GM12891 (cell line): ENCODE measurements at regions not wholly inside any gene's neighbourhood (a gene's known extent, or its start where the extent isn't known, plus 50 kb on each side); places are given as distances from the start of the nearest gene placed in this dataset.

Source experiments
- DNase-seq: peaks from one replicate; pipeline ENCODE4 v3.0.0; 2011; ENCODE audit warnings: low spot score; ENCODE audit not compliant: insufficient read length
- FAIRE-seq: peaks from 2 replicates; lab custom pipeline; 2011; peaks lifted over from hg19 to GRCh38; lab: Jason Lieb, UNC
- PAX5 ChIP-seq: IDR thresholded peaks from 2 replicates; pipeline ENCODE4 v1.6.1; 2011; ENCODE audit warnings: low read length, moderate library complexity, mild to moderate bottlenecking; ENCODE audit not compliant: insufficient read depth, severe bottlenecking
- POLR2A ChIP-seq: IDR thresholded peaks from 2 replicates; pipeline ENCODE4 v1.6.1; 2011; ENCODE audit warnings: low read depth, low read length, control low read depth
- POLR2AphosphoS5 ChIP-seq: IDR thresholded peaks from 2 replicates; pipeline ENCODE4 v1.6.1; 2011; ENCODE audit warnings: low read depth, low read length, control low read depth
- POU2F2 ChIP-seq: IDR thresholded peaks from 2 replicates; pipeline ENCODE4 v1.6.1; 2011; ENCODE audit warnings: low read depth, mild to moderate bottlenecking, control low read depth, low read length, moderate library complexity
- SPI1 ChIP-seq: IDR thresholded peaks from 2 replicates; pipeline ENCODE4 v1.6.1; 2011; ENCODE audit warnings: low read depth, low read length, control low read depth
- TAF1 ChIP-seq: IDR thresholded peaks from 2 replicates; pipeline ENCODE4 v1.6.1; 2011; ENCODE audit warnings: low read depth, low read length, control low read depth

- TF ChIP-seq POLR2A (no peak), SPI1 (no peak)
- DNase-seq, result no peak
- no peak for FAIRE-seq
Measured at GRCh38 chr3:64395490-64395889, 170.2 kb upstream of the PRICKLE2 start.

GRCh38 chr3:64393193-64393592 is 167.9 kb upstream of the PRICKLE2 start:
- FAIRE-seq, result no peak
- DNase-seq, result no peak
- TF ChIP-seq PAX5 (no peak), POU2F2 (no peak), POLR2AphosphoS5 (no peak), SPI1 (no peak), POLR2A (no peak), TAF1 (no peak)

DNA sequence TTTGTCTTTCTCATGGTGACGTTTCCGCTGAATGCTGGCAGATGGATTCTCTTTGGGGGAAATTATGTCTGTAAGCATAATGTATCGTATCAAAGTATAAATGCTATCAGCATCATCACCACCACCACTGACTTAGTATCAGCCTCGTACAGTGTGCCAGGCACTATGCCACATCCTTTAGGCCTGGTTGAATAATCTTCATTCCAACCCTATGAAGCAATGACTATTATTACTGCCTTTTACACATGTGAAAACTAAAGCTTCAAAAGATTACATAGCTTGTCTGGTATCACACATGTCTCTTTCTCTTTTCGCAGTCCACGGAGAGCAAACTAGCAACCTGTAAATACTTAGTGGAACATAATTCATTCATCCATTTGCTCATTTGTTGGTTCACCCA is 166.7 kb upstream of the PRICKLE2 start:
- FAIRE-seq (no peak), DNase-seq (no peak)
- TF ChIP-seq POLR2A (no peak), PAX5 (no peak), POLR2AphosphoS5 (no peak), TAF1 (no peak), POU2F2 (no peak), SPI1 (no peak)

DNA sequence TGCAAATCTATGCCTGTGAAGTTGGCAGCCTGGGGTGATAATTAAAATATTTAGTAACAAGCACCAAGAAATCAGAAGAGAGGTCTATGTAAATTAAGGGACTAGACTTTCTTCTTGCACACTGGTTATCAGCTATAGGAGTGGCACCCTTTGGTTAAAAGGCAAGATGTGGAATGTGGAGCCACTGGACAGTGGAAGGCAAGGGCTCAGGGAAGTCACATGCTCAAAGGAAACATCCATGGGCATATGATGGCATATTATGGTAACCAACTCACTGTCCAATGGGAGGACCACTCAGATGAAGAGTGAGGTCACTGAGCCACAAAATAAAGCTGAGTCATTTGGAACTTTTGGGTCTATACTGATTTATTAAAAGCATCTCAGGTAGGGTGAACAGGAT is 165.6 kb upstream of the PRICKLE2 start:
- no peak for FAIRE-seq
- DNase-seq, result no peak
- TF ChIP-seq SPI1 (no peak), TAF1 (no peak), POLR2A (no peak)

GRCh38 chr3:64388886-64389285 is 163.6 kb upstream of the PRICKLE2 start:
- no peak for FAIRE-seq
- no peak for DNase-seq
- TF ChIP-seq POU2F2 (no peak), SPI1 (no peak), POLR2A (no peak), POLR2AphosphoS5 (no peak), TAF1 (no peak), PAX5 (no peak)

GRCh38 chr3:64387688-64388087 is 162.4 kb upstream of the PRICKLE2 start:
- no peak for FAIRE-seq
- TF ChIP-seq TAF1 (no peak), POLR2AphosphoS5 (no peak), POU2F2 (no peak)

GRCh38 chr3:64385277-64385676 is 160.0 kb upstream of the PRICKLE2 start:
- DNase-seq, result no peak
- no peak for FAIRE-seq
- TF ChIP-seq POU2F2 (no peak), TAF1 (no peak), PAX5 (no peak), POLR2AphosphoS5 (no peak), SPI1 (no peak), POLR2A (no peak)

More at GRCh38 chr3:64387688-64388087, 162.4 kb upstream of the PRICKLE2 start:
- no peak for DNase-seq

- TF ChIP-seq SPI1 (no peak), PAX5 (no peak), TAF1 (no peak), POU2F2 (no peak), POLR2A (no peak), POLR2AphosphoS5 (no peak)
- no peak for DNase-seq
- FAIRE-seq, result no peak
Measured at GRCh38 chr3:64384561-64384960, 159.3 kb upstream of the PRICKLE2 start.

- DNase-seq (no peak), FAIRE-seq (no peak)
- TF ChIP-seq POLR2A (no peak), PAX5 (no peak), TAF1 (no peak), POU2F2 (no peak)
Measured at GRCh38 chr3:64382153-64382552, 156.9 kb upstream of the PRICKLE2 start.

DNA sequence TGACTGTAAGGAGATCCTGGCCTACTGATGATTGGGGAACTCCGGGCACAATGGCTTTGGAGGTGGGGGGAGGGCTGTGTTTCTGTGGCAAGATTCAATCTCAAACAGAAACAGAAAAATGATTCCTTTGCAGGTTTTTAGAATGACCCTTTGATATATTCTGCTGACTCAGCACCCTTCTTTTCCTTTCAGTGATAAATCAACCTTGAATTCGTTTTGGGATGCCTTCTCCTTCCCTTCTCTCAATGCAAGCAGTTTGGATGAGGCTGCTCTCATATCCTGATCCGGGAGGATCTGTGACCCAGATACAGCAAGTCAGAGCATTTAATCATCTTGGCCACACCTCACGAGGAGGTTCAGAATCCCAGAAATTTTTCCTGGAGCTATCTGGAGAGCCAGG is 156.1 kb upstream of the PRICKLE2 start:
- DNase-seq (no peak), FAIRE-seq (no peak)
- TF ChIP-seq POLR2A, result no peak
- TF ChIP-seq TAF1, result no peak
- TF ChIP-seq SPI1, result no peak
- TF ChIP-seq POLR2AphosphoS5, result no peak
- TF ChIP-seq PAX5, result no peak

DNA sequence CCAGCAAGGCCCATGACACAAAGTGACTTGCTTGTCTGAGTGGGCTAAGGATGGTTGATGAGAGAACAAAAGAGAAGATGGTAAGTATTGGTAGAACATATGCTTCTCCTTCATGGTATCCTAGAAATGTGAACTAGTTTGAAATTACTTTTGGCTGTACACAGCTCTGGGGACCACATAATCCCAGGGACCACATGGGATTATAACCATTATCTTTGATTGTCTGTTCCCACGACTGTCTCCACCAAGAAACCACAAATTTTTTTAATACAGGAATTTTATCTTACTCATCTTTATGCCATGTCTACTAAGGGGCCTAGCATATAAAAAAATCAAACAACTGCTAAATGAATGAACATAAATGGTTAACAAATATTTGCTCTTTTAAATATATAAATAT is 155.3 kb upstream of the PRICKLE2 start:
- no peak for FAIRE-seq
- TF ChIP-seq PAX5, result no peak
- TF ChIP-seq POU2F2, result no peak
- no peak for TF ChIP-seq POLR2AphosphoS5
- no peak for TF ChIP-seq POLR2A
- no peak for TF ChIP-seq SPI1
- TF ChIP-seq TAF1, result no peak
- DNase-seq, result no peak
